Suprapubic skin (tissue), 4 donors: ENCODE measurements at regions not wholly inside any gene's neighbourhood (a gene's known extent, or its start where the extent isn't known, plus 50 kb on each side); places are given as distances from the start of the nearest gene placed in this dataset.
"Not testable (repeated sequence)": the region's sequence is repeated elsewhere in the genome, so short reads cannot be mapped to it uniquely, and the experiment has no call there.

Source experiments
- DNase-seq, 2 donors: peaks; one replicate each; pipeline ENCODE4 v3.0.0-alpha.2; 2019; ENCODE audit warnings: low spot score in 2 of 2
- H3K27ac ChIP-seq: fragments of 200-600 bp; sonication (generic); one replicate; pipeline ENCODE4 v1.5.1; 2019
- H3K27me3 ChIP-seq: fragments of 200-600 bp; sonication (generic); one replicate; pipeline ENCODE4 v1.5.1; 2019
- H3K36me3 ChIP-seq: fragments of 200-600 bp; sonication (generic); one replicate; pipeline ENCODE4 v1.5.1; 2019
- H3K4me1 ChIP-seq: fragments of 200-600 bp; sonication (generic); one replicate; pipeline ENCODE4 v1.5.1; 2019
- H3K4me3 ChIP-seq: fragments of 200-600 bp; sonication (generic); one replicate; pipeline ENCODE4 v1.5.1; 2019; ENCODE audit warnings: mild to moderate bottlenecking
- H3K9me3 ChIP-seq: fragments of 200-600 bp; sonication (generic); one replicate; pipeline ENCODE4 v1.5.1; 2019
- CTCF ChIP-seq, 2 donors: fragments of 200-600 bp in 1 of 2; fragments of 450-650 bp in 1 of 2; sonication (generic) in 1 of 2; IDR thresholded peaks; one replicate each; pipeline ENCODE4 v1.5.1; 2016 to 2019; ENCODE audit warnings: antibody characterized with exemption in 2 of 2, mild to moderate bottlenecking in 1 of 2, moderate library complexity in 1 of 2
- EP300 ChIP-seq: sonication (generic); formaldehyde crosslinking; IDR thresholded peaks from one replicate; pipeline ENCODE4 v1.6.1; 2017; ENCODE audit warnings: antibody characterized with exemption
- POLR2A ChIP-seq, 2 donors: fragments of 450-650 bp; IDR thresholded peaks; one replicate each; pipeline ENCODE4 v1.6.1; 2017; ENCODE audit warnings: antibody characterized with exemption in 2 of 2, mild to moderate bottlenecking in 2 of 2, moderate library complexity in 2 of 2
- POLR2AphosphoS5 ChIP-seq, 3 donors: sonication (generic); formaldehyde crosslinking; IDR thresholded peaks; one replicate each; pipeline ENCODE4 v1.6.1; 2017; ENCODE audit warnings: antibody characterized with exemption in 3 of 3
- WGBS: methylation state at CpG from one replicate; pipeline ENCODE4 v1.1.5; 2018; 5-methylcytosine and 5-hydroxymethylcytosine counted together

DNA sequence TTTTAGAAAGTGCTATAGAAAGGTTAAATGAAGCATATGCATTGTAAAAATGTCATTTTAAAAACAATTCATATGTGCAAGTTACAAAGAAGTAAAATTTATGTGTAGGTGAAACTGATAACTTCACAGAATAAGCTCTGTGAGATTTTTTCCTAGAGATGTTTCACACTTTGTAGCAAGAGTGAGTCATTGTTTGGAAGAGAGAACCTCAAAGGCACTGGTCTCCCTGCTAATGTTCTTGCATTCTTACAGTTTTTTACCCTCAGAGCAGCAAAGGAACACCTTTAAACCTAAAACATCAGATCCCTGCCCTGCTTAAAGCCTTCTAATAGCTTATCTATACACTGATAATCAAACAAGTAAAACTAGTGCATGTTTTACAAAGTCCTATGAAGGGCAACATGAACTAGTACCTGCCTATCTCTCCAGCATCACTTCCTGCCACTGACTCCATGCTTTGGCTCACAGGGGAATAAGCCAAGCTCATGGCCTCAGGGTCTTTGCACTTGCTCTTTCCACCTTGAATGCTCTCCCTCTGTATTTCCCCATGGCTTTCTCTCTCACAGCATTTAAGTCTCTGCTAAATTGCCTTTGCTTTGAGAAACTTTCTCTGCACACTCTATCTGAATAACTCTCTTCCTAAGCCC lies 997.0 kb downstream of the GATA3 start:
- Histone ChIP-seq H3K4me1 (no peaks in the 10 kb centered on the region), H3K4me3 (no peak overlapping the region), H3K27ac (no peak overlapping the region), H3K36me3 (no peaks in the 10 kb centered on the region), H3K27me3 (peaks cover under 1% of the 10 kb centered on the region), H3K9me3 (peaks cover 5% of the 10 kb centered on the region)
- no peak for DNase-seq
- TF ChIP-seq CTCF (IDR thresholded peaks at IDR 0.05) = no peak
- TF ChIP-seq EP300 = no peak
- no peak for TF ChIP-seq POLR2A (IDR thresholded peaks at IDR 0.05)
- TF ChIP-seq POLR2AphosphoS5 (IDR thresholded peaks at IDR 0.05) = no peak

DNA sequence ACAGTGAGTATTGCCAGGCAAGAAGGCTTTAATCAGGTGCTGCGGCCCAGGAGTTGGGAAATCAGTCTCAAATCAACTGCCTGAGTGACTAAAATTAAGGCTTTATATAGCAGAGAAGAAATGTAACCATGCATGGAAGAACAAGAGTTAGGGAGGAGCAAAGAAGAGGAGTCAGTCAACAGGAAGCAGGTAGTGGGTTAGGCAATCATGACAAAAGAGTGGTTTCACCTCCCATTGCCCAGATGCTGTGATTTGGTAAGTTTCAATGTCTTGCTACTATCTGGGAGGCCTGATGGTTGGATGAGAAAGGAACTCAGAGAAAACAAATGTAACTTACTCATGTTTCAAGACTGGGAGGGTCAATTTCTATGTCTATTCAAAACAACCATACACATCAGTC lies 998.3 kb downstream of the GATA3 start:
- H3K4me3 ChIP-seq = no peak overlapping the region

GRCh38 chr10:9056521-9056920 lies 1002.0 kb downstream of the GATA3 start:
- Histone ChIP-seq H3K27ac (no peak overlapping the region), H3K4me3 (no peak overlapping the region), H3K9me3 (no peaks in the 10 kb centered on the region), H3K36me3 (no peaks in the 10 kb centered on the region), H3K4me1 (no peaks in the 10 kb centered on the region), H3K27me3 (peaks cover 4% of the 10 kb centered on the region)
- DNase-seq = no peak
- WGBS = 95% methylated on average over 11 of the region's 11 CpGs
- TF ChIP-seq POLR2A (IDR thresholded peaks at IDR 0.05) (no peak), CTCF (IDR thresholded peaks at IDR 0.05) (no peak), EP300 (no peak), POLR2AphosphoS5 (IDR thresholded peaks at IDR 0.05) (no peak)

More for the DNA sequence above, 998.3 kb downstream of the GATA3 start:
- H3K36me3 ChIP-seq = no peaks in the 10 kb centered on the region
- TF ChIP-seq CTCF (IDR thresholded peaks at IDR 0.05) = no peak
- no peak for TF ChIP-seq POLR2AphosphoS5 (IDR thresholded peaks at IDR 0.05)
- no peak for TF ChIP-seq POLR2A (IDR thresholded peaks at IDR 0.05)
- TF ChIP-seq EP300 = no peak
- H3K27ac ChIP-seq = no peak overlapping the region
- 82% methylated on average over 1 of the region's 1 CpG for WGBS
- H3K27me3 ChIP-seq = peaks cover 4% of the 10 kb centered on the region
- no peak for DNase-seq
- peaks cover 5% of the 10 kb centered on the region for H3K9me3 ChIP-seq
- H3K4me1 ChIP-seq = no peaks in the 10 kb centered on the region

GRCh38 chr10:9057293-9057692 lies 1002.8 kb downstream of the GATA3 start:
- not testable (repeated sequence) for H3K27ac ChIP-seq, H3K9me3 ChIP-seq, H3K27me3 ChIP-seq, H3K4me3 ChIP-seq, H3K4me1 ChIP-seq, DNase-seq, H3K36me3 ChIP-seq
- WGBS = 96% methylated on average over 16 of the region's 17 CpGs

GRCh38 chr10:9060314-9060713 lies 1005.8 kb downstream of the GATA3 start:
- Histone ChIP-seq H3K27ac (no peak overlapping the region), H3K36me3 (no peaks in the 10 kb centered on the region), H3K4me3 (no peak overlapping the region), H3K4me1 (no peaks in the 10 kb centered on the region), H3K9me3 (no peaks in the 10 kb centered on the region), H3K27me3 (peaks cover 4% of the 10 kb centered on the region)
- 6% methylated on average over 2 of the region's 2 CpGs for WGBS
- TF ChIP-seq EP300 (no peak), POLR2A (IDR thresholded peaks at IDR 0.05) (no peak), CTCF (IDR thresholded peaks at IDR 0.05) (no peak), POLR2AphosphoS5 (IDR thresholded peaks at IDR 0.05) (no peak)
- no peak for DNase-seq

DNA sequence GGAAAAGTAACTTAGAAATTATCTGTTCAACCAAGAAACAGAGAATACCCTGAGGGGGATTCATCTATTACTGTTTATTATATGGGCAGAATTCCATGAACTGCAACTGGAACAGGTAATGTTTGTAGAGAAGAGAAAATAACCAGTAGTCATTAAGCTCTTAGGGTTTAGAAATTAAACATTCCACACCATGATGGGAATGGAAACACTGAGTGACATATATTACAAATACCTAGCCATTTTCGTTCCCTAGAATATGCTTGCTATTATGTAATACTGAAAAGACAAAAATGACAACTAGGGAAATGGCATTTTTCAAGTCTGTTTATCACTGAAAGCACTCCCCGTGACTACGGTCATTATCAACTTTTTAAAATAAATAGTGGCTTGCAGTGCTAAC lies 1007.4 kb downstream of the GATA3 start:
- DNase-seq = no peak
- no peaks in the 10 kb centered on the region for H3K27me3 ChIP-seq
- no peaks in the 10 kb centered on the region for H3K36me3 ChIP-seq
- H3K4me3 ChIP-seq = no peak overlapping the region
- no peaks in the 10 kb centered on the region for H3K9me3 ChIP-seq
- no peak for TF ChIP-seq CTCF (IDR thresholded peaks at IDR 0.05)
- TF ChIP-seq POLR2A (IDR thresholded peaks at IDR 0.05) = no peak
- no peak for TF ChIP-seq EP300
- TF ChIP-seq POLR2AphosphoS5 (IDR thresholded peaks at IDR 0.05) = no peak
- 73% methylated on average over 3 of the region's 3 CpGs for WGBS
- no peak overlapping the region for H3K27ac ChIP-seq
- no peaks in the 10 kb centered on the region for H3K4me1 ChIP-seq
